Astrocyte of the cerebellum (primary cell): ENCODE measurements at regions not wholly inside any gene's neighbourhood (a gene's known extent, or its start where the extent isn't known, plus 50 kb on each side); places are given as distances from the start of the nearest gene placed in this dataset.
"Not testable (repeated sequence)": the region's sequence is repeated elsewhere in the genome, so short reads cannot be mapped to it uniquely, and the experiment has no call there.

Source experiments
- DNase-seq: peaks from one replicate; pipeline ENCODE4 v3.0.0-alpha.2; 2011; ENCODE audit warnings: low read depth
- H3K4me3 ChIP-seq: 2 replicates; pipeline ENCODE4 v1.5.1; 2011; ENCODE audit warnings: mild to moderate bottlenecking, low read depth, low read length, moderate library complexity
- CTCF ChIP-seq: IDR thresholded peaks from 2 replicates; pipeline ENCODE4 v1.5.1; 2012; ENCODE audit warnings: low read length, low read depth, moderate library complexity, mild to moderate bottlenecking; ENCODE audit errors: missing control alignments
- in situ Hi-C: cut with HindIII; loops from 2 replicates; pipeline ENCODE4 v1.10.0; 2017; ENCODE audit warnings: low sequenced_read_pairs

- DNase-seq = no peak
- no peak overlapping the region for H3K4me3 ChIP-seq
- TF ChIP-seq CTCF = no peak
- in situ Hi-C loops = no loop called here
These were observed 66.7 kb upstream of the E2F3 start for GRCh38 chr6:20334962-20335361.

GRCh38 chr6:20335872-20336271 is 65.8 kb upstream of the E2F3 start:
- no peak overlapping the region for H3K4me3 ChIP-seq
- no peak for DNase-seq
- TF ChIP-seq CTCF = no peak
- in situ Hi-C loops = no loop called here

- in situ Hi-C loops = no loop called here
- no peak for DNase-seq
- no peak overlapping the region for H3K4me3 ChIP-seq
- no peak for TF ChIP-seq CTCF
These were observed 63.5 kb upstream of the E2F3 start for GRCh38 chr6:20338156-20338555.

GRCh38 chr6:20340068-20340848 is 61.4 kb upstream of the E2F3 start:
- in situ Hi-C loops = no loop called here
- no peak for DNase-seq
- no peak for TF ChIP-seq CTCF
- H3K4me3 ChIP-seq = no peak overlapping the region

- in situ Hi-C loops = no loop called here
- H3K4me3 ChIP-seq = no peak overlapping the region
- TF ChIP-seq CTCF = no peak
- no peak for DNase-seq
These were observed 60.6 kb upstream of the E2F3 start for GRCh38 chr6:20341096-20341495.

GRCh38 chr6:20341564-20341963 is 60.1 kb upstream of the E2F3 start:
- no peak for TF ChIP-seq CTCF
- no peak for DNase-seq
- in situ Hi-C loops = no loop called here
- H3K4me3 ChIP-seq = no peak overlapping the region

GRCh38 chr6:20346948-20347347 is 54.7 kb upstream of the E2F3 start:
- DNase-seq, in situ Hi-C loops: not testable (repeated sequence)

More at GRCh38 chr6:20346948-20347347, 54.7 kb upstream of the E2F3 start:
- not testable (repeated sequence) for H3K4me3 ChIP-seq
